ENCODE measurements at regions not wholly inside any gene's neighbourhood (a gene's known extent, or its start where the extent isn't known, plus 50 kb on each side); places are given as distances from the start of the nearest gene placed in this dataset.
"Not testable (repeated sequence)": the region's sequence is repeated elsewhere in the genome, so short reads cannot be mapped to it uniquely, and the experiment has no call there.

DNA sequence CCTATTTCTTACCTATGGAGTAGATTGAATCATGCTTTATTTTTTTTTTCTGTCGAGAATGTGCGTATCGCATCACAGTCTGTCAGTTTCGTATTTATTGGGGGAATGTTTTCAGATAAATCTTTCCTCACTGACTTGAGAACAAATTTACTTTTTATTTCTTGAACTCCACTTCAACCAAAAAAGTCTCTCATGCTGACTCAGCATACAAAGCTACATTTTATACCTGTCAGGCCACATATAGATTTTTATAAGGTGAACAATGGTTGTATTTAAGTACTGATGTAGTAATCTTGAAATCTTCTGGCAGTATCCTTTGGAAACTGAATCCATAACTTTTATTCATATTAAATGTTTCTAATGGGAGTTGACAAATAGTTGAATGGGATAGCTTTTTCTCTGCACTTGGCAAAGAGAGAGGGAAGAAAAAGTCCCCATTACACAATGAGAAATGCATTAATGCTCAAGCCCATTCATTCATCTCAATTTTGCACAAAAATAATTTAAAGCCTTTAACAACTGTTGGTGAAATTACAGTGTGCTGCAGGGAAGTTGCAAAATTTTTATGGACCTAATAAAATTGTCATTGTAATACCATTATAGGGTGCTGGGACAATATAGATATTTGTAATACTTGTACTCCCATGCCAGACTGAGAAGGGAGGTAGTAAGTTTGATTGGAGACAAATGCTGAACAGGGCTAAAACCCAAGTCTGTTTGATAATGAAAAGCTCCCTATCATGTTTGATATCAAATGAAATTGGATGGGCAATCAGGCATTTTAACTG, 367.6 kb downstream of the HLX start:
- Histone ChIP-seq H3K4me3 (no peak overlapping the region), H3K4me1 (no peaks in the 10 kb centered on the region), H3K9me3 (replicated peaks) (no peaks in the 10 kb centered on the region), H3K27me3 (no peaks in the 10 kb centered on the region), H3K36me3 (no peaks in the 10 kb centered on the region), H3K27ac (no peak overlapping the region)
- no peak for DNase-seq

GRCh38 chr1:221251580-221251979, 372.3 kb downstream of the HLX start:
- no peaks in the 10 kb centered on the region for H3K36me3 ChIP-seq
- no peak overlapping the region for H3K27ac ChIP-seq
- no peaks in the 10 kb centered on the region for H3K9me3 ChIP-seq (replicated peaks)
- no peak overlapping the region for H3K4me3 ChIP-seq
- DNase-seq = no peak
- H3K4me1 ChIP-seq = no peaks in the 10 kb centered on the region
- H3K27me3 ChIP-seq = no peaks in the 10 kb centered on the region

- Histone ChIP-seq H3K4me3 (no peak overlapping the region), H3K27ac (no peak overlapping the region), H3K4me1 (no peaks in the 10 kb centered on the region), H3K36me3 (no peaks in the 10 kb centered on the region), H3K9me3 (replicated peaks) (0 out of 2 replicates have a peak, but pooled peaks cover 2% of the 10 kb centered on the region), H3K27me3 (no peaks in the 10 kb centered on the region)
- no peak for DNase-seq
Observed at GRCh38 chr1:221254813-221255212, 375.6 kb downstream of the HLX start.

DNA sequence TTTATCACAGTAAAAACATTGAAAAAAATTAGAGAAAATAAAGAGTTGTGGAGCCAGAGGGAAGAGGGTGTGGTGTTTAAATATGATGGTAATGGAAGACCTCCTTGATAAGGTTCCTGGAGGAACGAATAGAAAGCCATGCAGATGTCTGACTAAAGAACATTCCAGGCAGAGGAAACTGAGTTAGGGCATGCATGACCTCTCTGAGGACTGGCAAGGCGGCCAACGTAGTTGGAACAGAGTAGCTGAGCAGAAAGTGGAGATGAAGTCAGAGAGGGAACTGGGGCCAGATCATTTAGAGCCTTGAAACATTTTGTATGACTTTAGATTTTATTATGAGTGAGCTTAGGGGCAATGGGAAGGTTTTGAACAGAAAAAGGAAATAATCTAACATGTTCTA, 377.5 kb downstream of the HLX start:
- Histone ChIP-seq H3K4me3 (no peak overlapping the region), H3K27me3 (no peaks in the 10 kb centered on the region), H3K4me1 (no peaks in the 10 kb centered on the region), H3K27ac (no peak overlapping the region), H3K9me3 (replicated peaks) (0 out of 2 replicates have a peak, but pooled peaks cover 2% of the 10 kb centered on the region), H3K36me3 (no peaks in the 10 kb centered on the region)
- DNase-seq = no peak

DNA sequence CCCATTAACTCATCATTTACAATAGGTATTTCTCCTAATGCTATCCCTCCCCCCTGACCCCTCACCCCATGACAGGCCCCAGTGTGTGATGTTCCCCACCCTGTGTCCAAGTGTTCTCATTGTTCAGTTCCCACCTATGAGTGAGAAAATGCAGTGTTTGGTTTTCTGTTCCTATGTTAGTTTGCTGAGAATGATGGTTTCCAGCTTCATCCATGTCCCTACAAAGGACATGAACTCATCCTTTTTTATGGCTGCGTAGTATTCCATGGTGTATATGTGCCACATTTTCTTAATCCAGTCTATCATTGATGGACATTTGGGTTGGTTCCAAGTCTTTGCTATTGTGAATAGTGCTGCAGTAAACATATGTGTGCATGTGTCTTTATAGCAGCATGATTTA, 378.3 kb downstream of the HLX start:
- not testable (repeated sequence) for H3K9me3 ChIP-seq (replicated peaks); H3K27ac ChIP-seq; H3K36me3 ChIP-seq; H3K4me3 ChIP-seq; DNase-seq; H3K4me1 ChIP-seq; H3K27me3 ChIP-seq

DNA sequence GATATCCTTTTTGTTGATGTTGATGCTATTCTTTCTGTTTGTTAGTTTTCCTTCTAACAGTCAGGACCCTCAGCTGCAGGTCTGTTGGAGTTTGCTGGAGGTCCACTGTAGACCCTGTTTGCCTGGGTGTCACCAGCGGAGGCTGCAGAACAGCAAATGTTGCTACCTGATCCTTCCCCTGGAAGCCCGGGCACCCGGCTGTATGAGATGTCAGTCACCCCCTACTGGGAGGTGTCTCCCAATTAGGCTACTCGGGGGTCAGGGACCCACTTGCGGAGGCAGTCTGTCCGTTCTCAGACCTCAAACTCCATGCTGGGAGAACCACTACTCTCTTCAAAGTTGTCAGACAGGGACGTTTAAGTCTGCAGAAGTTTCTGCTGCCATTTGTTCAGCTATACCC, 383.4 kb downstream of the HLX start:
- H3K4me1 ChIP-seq; H3K27ac ChIP-seq; H3K27me3 ChIP-seq; H3K36me3 ChIP-seq; H3K4me3 ChIP-seq; H3K9me3 ChIP-seq (replicated peaks); DNase-seq: not testable (repeated sequence)

DNA sequence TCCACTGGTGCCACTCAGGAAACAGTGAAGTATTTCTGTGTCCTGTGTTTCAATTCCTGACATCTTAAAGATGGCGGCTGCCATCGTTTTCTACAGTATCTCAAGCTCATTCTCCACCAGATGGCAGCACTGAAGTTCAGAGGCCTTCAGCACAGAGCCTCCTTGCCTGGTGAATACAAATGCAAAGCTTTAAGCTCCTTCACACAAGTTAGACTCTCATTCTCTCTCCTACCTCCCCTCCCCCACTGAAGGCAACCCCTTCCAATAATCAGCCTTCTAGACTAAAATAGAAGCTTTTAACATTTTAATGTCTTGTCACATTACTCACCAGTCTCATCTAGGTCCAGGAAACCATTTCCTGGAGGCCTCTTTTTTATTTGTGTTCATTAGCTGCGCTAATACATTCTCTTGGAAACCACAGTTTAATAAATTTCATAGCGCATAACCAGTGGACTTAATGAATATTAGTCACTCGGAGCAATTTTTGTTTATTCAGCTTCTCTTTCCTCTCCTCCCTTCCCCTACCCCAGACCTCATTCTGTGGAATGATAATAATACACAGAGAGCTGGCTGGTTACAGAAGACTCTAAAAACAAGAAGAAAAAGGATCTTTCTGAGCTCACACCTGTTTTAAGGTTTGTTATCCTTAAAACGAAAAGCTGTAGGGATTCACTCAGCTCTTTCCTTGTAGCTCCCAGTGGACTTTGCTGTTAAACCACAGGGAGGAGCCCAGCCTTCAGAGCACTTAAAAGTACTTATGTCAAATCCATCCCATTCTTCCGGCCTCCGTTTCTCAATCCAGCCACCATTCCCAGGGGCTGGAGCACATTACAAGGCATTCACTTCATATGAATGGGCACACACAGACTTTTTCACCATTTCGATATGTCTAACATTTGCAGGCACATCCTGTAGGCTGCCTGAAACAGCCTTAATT, 384.9 kb downstream of the HLX start:
- Histone ChIP-seq H3K36me3 (no peaks in the 10 kb centered on the region), H3K27ac (no peak overlapping the region), H3K27me3 (no peaks in the 10 kb centered on the region), H3K9me3 (replicated peaks) (no peaks in the 10 kb centered on the region), H3K4me1 (peaks cover 3% of the 10 kb centered on the region; the same call in 1 of the 2 replicates), H3K4me3 (no peak overlapping the region)
- DNase-seq = peak; percentile 74 to 92

GRCh38 chr1:221264848-221265247, 385.6 kb downstream of the HLX start:
- DNase-seq = no peak
- H3K4me1 ChIP-seq = peaks cover 3% of the 10 kb centered on the region; the same call in 1 of the 2 replicates

GRCh38 chr1:221268295-221268694, 389.1 kb downstream of the HLX start:
- DNase-seq = peak in 1 of 2 experiments; percentile 33
- H3K4me1 ChIP-seq = peaks cover 6% of the 10 kb centered on the region; the same call in 1 of the 2 replicates
- H3K36me3 ChIP-seq = no peaks in the 10 kb centered on the region
- H3K27ac ChIP-seq = no peak overlapping the region
- no peaks in the 10 kb centered on the region for H3K27me3 ChIP-seq
- H3K4me3 ChIP-seq = no peak overlapping the region
- H3K9me3 ChIP-seq (replicated peaks) = no peaks in the 10 kb centered on the region

More at GRCh38 chr1:221264848-221265247, 385.6 kb downstream of the HLX start:
- Histone ChIP-seq H3K4me3 (no peak overlapping the region), H3K27ac (no peak overlapping the region), H3K9me3 (replicated peaks) (no peaks in the 10 kb centered on the region), H3K27me3 (no peaks in the 10 kb centered on the region), H3K36me3 (no peaks in the 10 kb centered on the region)

- DNase-seq = no peak
- Histone ChIP-seq H3K4me1 (peaks cover 26% of the 10 kb centered on the region), H3K4me3 (no peak overlapping the region), H3K9me3 (replicated peaks) (no peaks in the 10 kb centered on the region; the same call in 1 of the 2 replicates), H3K27me3 (no peaks in the 10 kb centered on the region), H3K36me3 (no peaks in the 10 kb centered on the region), H3K27ac (no peak overlapping the region)
Observed at GRCh38 chr1:221271701-221272100, 392.5 kb downstream of the HLX start.

DNA sequence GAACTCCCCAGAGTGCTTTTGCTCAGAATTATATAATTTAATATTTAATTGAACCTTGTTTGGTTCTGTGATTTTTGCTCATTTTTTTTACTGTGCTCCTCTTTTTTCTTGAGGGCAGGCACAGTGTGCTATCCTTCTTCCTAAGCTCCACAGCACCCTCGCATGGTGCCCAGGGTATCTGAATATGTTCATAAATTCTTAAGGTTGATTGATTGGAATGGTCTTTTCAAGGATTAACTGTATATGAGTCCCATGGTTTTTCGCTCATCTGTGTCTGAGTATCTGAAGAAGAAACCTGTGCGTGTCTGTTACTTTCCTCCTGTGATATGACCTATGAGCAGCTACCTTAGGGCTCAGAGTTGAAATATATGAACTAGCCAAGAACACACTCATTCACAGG, 393.7 kb downstream of the HLX start:
- Histone ChIP-seq H3K36me3 (no peaks in the 10 kb centered on the region), H3K4me1 (peaks cover 32% of the 10 kb centered on the region), H3K27me3 (no peaks in the 10 kb centered on the region), H3K4me3 (no peak overlapping the region), H3K27ac (no peak overlapping the region), H3K9me3 (replicated peaks) (no peaks in the 10 kb centered on the region; the same call in 1 of the 2 replicates)
- no peak for DNase-seq

DNA sequence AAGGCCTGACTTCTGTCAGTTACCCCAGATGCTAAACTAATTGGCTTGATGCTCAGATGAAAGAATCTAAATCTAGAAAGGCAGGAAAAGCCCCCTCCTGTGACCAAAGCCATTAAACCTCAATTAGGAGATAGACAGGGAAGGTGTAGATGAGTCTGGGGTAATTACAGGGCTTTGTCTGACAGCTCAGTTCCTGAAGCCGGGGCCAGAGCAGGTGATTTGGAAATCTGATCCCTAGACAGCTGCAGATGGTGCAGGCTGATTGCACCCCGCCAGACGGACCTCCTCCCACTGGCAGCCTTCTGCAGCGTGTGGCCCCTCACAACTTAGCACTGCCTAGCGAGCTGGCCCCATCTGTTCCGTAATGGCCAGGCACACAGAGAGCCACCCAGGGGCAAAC, 395.1 kb downstream of the HLX start:
- Histone ChIP-seq H3K4me3 (no peak overlapping the region), H3K36me3 (no peaks in the 10 kb centered on the region), H3K27ac (no peak overlapping the region), H3K4me1 (peaks cover 30% of the 10 kb centered on the region), H3K27me3 (no peaks in the 10 kb centered on the region), H3K9me3 (replicated peaks) (no peaks in the 10 kb centered on the region; the same call in 1 of the 2 replicates)
- peak; percentile 62 to 79 for DNase-seq

DNA sequence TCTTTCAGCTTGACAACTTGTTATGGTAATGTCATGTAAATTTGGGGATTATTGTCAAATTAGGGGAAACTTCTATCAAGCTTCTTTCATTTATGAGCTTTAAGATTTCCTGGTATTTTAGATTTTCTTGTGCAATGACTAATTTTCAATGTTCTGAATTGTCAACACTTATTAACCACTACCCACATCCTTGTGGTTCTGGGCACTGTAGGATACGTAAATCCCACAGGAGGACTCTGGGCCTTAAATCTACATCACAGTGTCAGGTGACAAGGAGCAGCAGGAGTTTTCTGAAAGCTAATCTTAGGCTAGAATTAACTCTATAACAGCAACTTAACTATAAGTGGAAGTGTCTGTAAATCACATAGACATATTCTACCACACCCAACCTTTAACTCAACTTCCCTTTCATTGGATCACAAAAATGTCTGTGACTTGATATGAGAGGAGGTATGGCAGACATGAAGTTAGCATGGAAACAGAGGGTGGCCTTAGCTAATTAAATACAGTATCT, 397.7 kb downstream of the HLX start:
- Histone ChIP-seq H3K27ac (no peak overlapping the region), H3K9me3 (replicated peaks) (no peaks in the 10 kb centered on the region; the same call in 1 of the 2 replicates), H3K4me1 (peaks cover 30% of the 10 kb centered on the region), H3K36me3 (no peaks in the 10 kb centered on the region), H3K27me3 (no peaks in the 10 kb centered on the region), H3K4me3 (no peak overlapping the region)
- DNase-seq = peak in 1 of 2 experiments; percentile 31

DNA sequence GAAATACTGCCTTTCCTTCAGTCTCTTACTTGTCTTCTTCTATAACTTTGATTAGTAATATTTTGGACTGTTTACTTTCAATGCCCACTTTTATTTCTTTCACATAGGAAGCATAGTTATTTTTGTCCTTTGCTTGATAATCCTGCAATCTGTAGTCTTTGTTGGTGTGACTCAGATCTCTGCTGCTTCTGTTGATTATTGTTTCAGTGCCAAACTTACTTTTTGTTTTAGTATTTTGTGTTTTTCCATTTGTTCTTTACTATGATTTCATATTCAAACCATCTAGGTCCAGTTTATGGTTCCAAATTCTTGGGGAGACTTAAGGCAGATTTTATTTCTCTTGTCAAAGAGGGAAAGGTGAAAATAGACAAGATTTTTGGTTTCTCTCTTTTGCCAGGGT, 399.9 kb downstream of the HLX start:
- no peaks in the 10 kb centered on the region for H3K36me3 ChIP-seq
- peaks cover 26% of the 10 kb centered on the region for H3K4me1 ChIP-seq
- no peak overlapping the region for H3K4me3 ChIP-seq
- DNase-seq = no peak
- no peak overlapping the region for H3K27ac ChIP-seq
- H3K9me3 ChIP-seq (replicated peaks) = no peaks in the 10 kb centered on the region; the same call in 1 of the 2 replicates
- H3K27me3 ChIP-seq = no peaks in the 10 kb centered on the region

GRCh38 chr1:221283532-221283931, 404.3 kb downstream of the HLX start:
- H3K36me3 ChIP-seq = no peaks in the 10 kb centered on the region
- H3K4me1 ChIP-seq = peaks cover 11% of the 10 kb centered on the region
- no peaks in the 10 kb centered on the region for H3K9me3 ChIP-seq (replicated peaks)
- no peaks in the 10 kb centered on the region; the same call in 1 of the 2 replicates for H3K27me3 ChIP-seq
- H3K27ac ChIP-seq = no peak overlapping the region
- no peak for DNase-seq
- no peak overlapping the region for H3K4me3 ChIP-seq
